GM12878 (cell line): ENCODE measurements at regions not wholly inside any gene's neighbourhood (a gene's known extent, or its start where the extent isn't known, plus 50 kb on each side); places are given as distances from the start of the nearest gene placed in this dataset.

ENCODE experiments used
- ATAC-seq: fragments of 200-7000 bp; cut with Tn5 transposase; 3 replicates; pipeline ENCODE4 v1.9.1; 2020; ENCODE audit warnings: mild to moderate bottlenecking, moderate library complexity
- BruUV-seq: library from RNA; stranded (reverse); fragments of 400-500 nt; replicated peaks from 2 replicates; lab custom pipeline; 2021; lab: Mats Ljungman, UMichigan
- CTCF ChIA-PET: fragments of 300-600 bp; sonication (Branson Sonifier 250); formaldehyde crosslinking; extraction: SDS; loops from one replicate; lab custom pipeline; 2021; ENCODE audit warnings: inconsistent platforms; lab: Yijun Ruan, JAX
- POLR2A ChIA-PET: fragments of 350-600 bp; formaldehyde crosslinking; extraction: SDS; loops from one replicate; lab custom pipeline; 2021; ENCODE audit warnings: inconsistent platforms; lab: Charles Lee
- RAD21 ChIA-PET: fragments of 300-600 bp; sonication (Branson Sonifier 250); formaldehyde crosslinking; loops from one replicate; lab custom pipeline; 2023; ENCODE audit warnings: antibody characterized with exemption; ENCODE audit not compliant: unreplicated experiment; lab: Charles Lee
- SMC1A ChIA-PET: fragments of 300-600 bp; sonication (Branson Sonifier 250); formaldehyde crosslinking; loops from one replicate; lab custom pipeline; 2023; ENCODE audit not compliant: unreplicated experiment, uncharacterized antibody; lab: Charles Lee
- DNase-seq: peaks from one replicate; pipeline ENCODE4 v3.0.0-alpha.2; 2011; ENCODE audit warnings: low read depth, low spot score
- FAIRE-seq: peaks from 3 replicates; lab custom pipeline; 2011; peaks lifted over from hg19 to GRCh38; lab: Jason Lieb, UNC
- H2AFZ ChIP-seq: 2 replicates; pipeline ENCODE4 v1.6.0; 2011; ENCODE audit warnings: low read depth, low read length, control low read depth; ENCODE audit not compliant: control insufficient read depth
- H3K27ac ChIP-seq: 2 replicates; pipeline ENCODE4 v1.5.1; 2011; ENCODE audit warnings: control low read depth; ENCODE audit not compliant: control insufficient read depth, insufficient read depth
- H3K27me3 ChIP-seq, 2 experiments: replicated peaks in 1 of 2; 2 replicates each; pipeline versions ENCODE4 v1.6.0 to v1.6.1; 2011; ENCODE audit warnings: low read length in 1 of 2; ENCODE audit not compliant: control insufficient read depth in 2 of 2, insufficient read depth in 2 of 2
- H3K36me3 ChIP-seq, 2 experiments: 2 replicates each; pipeline ENCODE4 v1.5.1; 2011; ENCODE audit warnings: low read length in 1 of 2; ENCODE audit not compliant: control insufficient read depth in 2 of 2, insufficient read depth in 2 of 2
- H3K4me1 ChIP-seq: 2 replicates; pipeline ENCODE4 v1.6.1; 2011; ENCODE audit warnings: mild to moderate bottlenecking, low read length, moderate library complexity, mixed read lengths; ENCODE audit not compliant: control insufficient read depth, insufficient read depth
- H3K4me2 ChIP-seq: 2 replicates; pipeline ENCODE4 v1.6.0; 2011; ENCODE audit warnings: control low read depth; ENCODE audit not compliant: control insufficient read depth, insufficient read depth
- H3K4me3 ChIP-seq: fragments of 200-600 bp; sonication (generic); 2 replicates; pipeline ENCODE4 v1.5.1; 2016
- H3K79me2 ChIP-seq: 2 replicates; pipeline ENCODE4 v1.6.0; 2011; ENCODE audit warnings: low read length; ENCODE audit not compliant: control insufficient read depth, insufficient read depth
- H3K9ac ChIP-seq: 2 replicates; pipeline ENCODE4 v1.8.0; 2011; ENCODE audit warnings: low read length, control low read depth, mixed read lengths; ENCODE audit not compliant: control insufficient read depth, insufficient read depth
- H3K9me3 ChIP-seq: replicated peaks from 3 replicates; pipeline ENCODE4 v1.5.1; 2011; ENCODE audit warnings: mild to moderate bottlenecking, low read length; ENCODE audit not compliant: control insufficient read depth, insufficient read depth
- H4K20me1 ChIP-seq: 2 replicates; pipeline ENCODE4 v1.6.0; 2011; ENCODE audit not compliant: control insufficient read depth, insufficient read depth
- BRCA1 ChIP-seq: IDR thresholded peaks from 2 replicates; pipeline ENCODE4 v1.6.1; 2011; ENCODE audit warnings: low read depth, low read length, improper control_type of control experiment
- EZH2 ChIP-seq: IDR thresholded peaks from 2 replicates; pipeline ENCODE4 v1.6.1; 2012; ENCODE audit warnings: low read depth, mild to moderate bottlenecking, control low read depth, inconsistent platforms, low read length, borderline replicate concordance; ENCODE audit not compliant: control insufficient read depth
- GATAD2B ChIP-seq: fragments of 450-650 bp; conservative IDR thresholded peaks from 2 replicates; pipeline ENCODE4 v1.6.1; 2017; ENCODE audit warnings: low read depth, mild to moderate bottlenecking, moderate library complexity
- IRF3 ChIP-seq: fragments of 450-650 bp; IDR thresholded peaks from 2 replicates; pipeline ENCODE4 v1.6.1; 2014; ENCODE audit warnings: mild to moderate bottlenecking
- MEF2A ChIP-seq: IDR thresholded peaks from 2 replicates; pipeline ENCODE4 v1.6.1; 2011; ENCODE audit warnings: low read depth, mild to moderate bottlenecking, low read length, moderate library complexity; ENCODE audit not compliant: insufficient read depth
- MTA2 ChIP-seq: fragments of 450-650 bp; IDR thresholded peaks from 2 replicates; pipeline ENCODE4 v1.6.1; 2016; ENCODE audit warnings: low read depth, mild to moderate bottlenecking, moderate library complexity
- RUNX3 ChIP-seq: IDR thresholded peaks from 2 replicates; pipeline ENCODE4 v1.6.1; 2012; ENCODE audit warnings: low read length, inconsistent platforms
- SPI1 ChIP-seq: IDR thresholded peaks from 2 replicates; pipeline ENCODE4 v1.6.1; 2011; ENCODE audit warnings: low read depth, mild to moderate bottlenecking, low read length, moderate library complexity, borderline replicate concordance; ENCODE audit not compliant: insufficient read depth
- SRF ChIP-seq, 2 experiments: IDR thresholded peaks; 2 replicates each; pipeline ENCODE4 v1.6.1; 2011; ENCODE audit warnings: low read depth in 2 of 2, low read length in 2 of 2, mild to moderate bottlenecking in 1 of 2, moderate library complexity in 1 of 2
- STAT3 ChIP-seq: IDR thresholded peaks from 2 replicates; pipeline ENCODE4 v1.6.1; 2011; ENCODE audit warnings: low read depth, low read length, improper control_type of control experiment
- SUPT20H ChIP-seq: IDR thresholded peaks from 2 replicates; pipeline ENCODE4 v1.6.1; 2011; ENCODE audit warnings: low read depth, mild to moderate bottlenecking, low read length, moderate library complexity, borderline replicate concordance; ENCODE audit not compliant: control insufficient read depth
- TBL1XR1 ChIP-seq: IDR thresholded peaks from 2 replicates; pipeline ENCODE4 v1.6.1; 2012; ENCODE audit warnings: low read depth, low read length, improper control_type of control experiment
- USF1 ChIP-seq: IDR thresholded peaks from 2 replicates; pipeline ENCODE4 v1.6.1; 2011; ENCODE audit warnings: borderline replicate concordance, low read depth, mild to moderate bottlenecking, moderate library complexity, mixed read lengths, low read length; ENCODE audit not compliant: insufficient read depth; ENCODE audit errors: extremely low read length
- ZNF622 ChIP-seq: fragments of 450-650 bp; IDR thresholded peaks from 2 replicates; pipeline ENCODE4 v1.6.1; 2017; ENCODE audit warnings: mild to moderate bottlenecking, inconsistent platforms
- ZZZ3 ChIP-seq: IDR thresholded peaks from 2 replicates; pipeline ENCODE4 v1.6.1; 2011; ENCODE audit warnings: low read depth; ENCODE audit not compliant: control insufficient read depth, insufficient read length
- WGBS: methylation state at CpG from one replicate; pipeline ENCODE4 v1.1.6; 2016; ENCODE audit warnings: low lambda C conversion rate; ENCODE audit not compliant: insufficient replicate concordance, insufficient coverage; ENCODE audit errors: missing lambda C conversion rate; 5-methylcytosine and 5-hydroxymethylcytosine counted together
- in situ Hi-C: fragments of 300-500 bp; cut with MboI; formaldehyde crosslinking; loops from 9 replicates; pipeline ENCODE4 v1.14.3; 2018; ENCODE audit warnings: mixed read lengths
- intact Hi-C: fragments of 100-400 bp; cut with micrococcal nuclease; formaldehyde crosslinking; loops from one replicate; pipeline ENCODE4 v1.14.2; 2022; ENCODE audit not compliant: unreplicated experiment

GRCh38 chr22:49503896-49504521, 323.7 kb downstream of the BRD1 start (continued):
- TF ChIP-seq EZH2, result no peak
- no peak for TF ChIP-seq SUPT20H
- TF ChIP-seq USF1, result peak; percentile 51
- no peak for TF ChIP-seq ZNF622
- TF ChIP-seq ZZZ3, result no peak
- TF ChIP-seq GATAD2B, result no peak
- TF ChIP-seq STAT3, result no peak

GRCh38 chr22:49503321-49503720, 324.4 kb downstream of the BRD1 start:
- peak; percentile 44 for ATAC-seq
- 21% methylated on average over 1 of the region's 1 CpG for WGBS
- peak overlapping the region; percentile 30; the same call in 1 of the 2 replicates for H3K27ac ChIP-seq
- H3K27me3 ChIP-seq, result no peaks in the 10 kb centered on the region
- intact Hi-C loops, result no loop called here
- in situ Hi-C loops, result no loop called here
- H3K79me2 ChIP-seq, result no peaks in the 10 kb centered on the region; the same call in 1 of the 2 replicates
- ChIA-PET RAD21 (interaction anchor here (1.0 kb wide), 1 partner anchor 10 kb away, joined by 3 read pairs; no protein-coding TSS in a partner anchor), POLR2A (no interaction called here), CTCF (no interaction called here), SMC1A (interaction anchor here (0.6 to 1.0 kb wide), 2 partner anchors 30 to 153 kb away, joined by 3 read pairs; no protein-coding TSS in a partner anchor)
- peak; percentile 70 for FAIRE-seq
- no peak overlapping the region for H2AFZ ChIP-seq
- DNase-seq, result peak; percentile 27
- BruUV-seq, result no TSS peak
- no peaks in the 10 kb centered on the region for H3K36me3 ChIP-seq
- H3K4me2 ChIP-seq, result peak overlapping the region; percentile 75
- no peak overlapping the region for H3K9ac ChIP-seq
- TF ChIP-seq IRF3, result no peak
- peak; percentile 74 for TF ChIP-seq RUNX3
- 0 out of 2 replicates have a peak, but pooled peaks have one; percentile 31 for TF ChIP-seq SPI1
- TF ChIP-seq MTA2, result peak; percentile 23; the same call in 1 of the 2 replicates
- TF ChIP-seq SRF (IDR thresholded peaks at IDR 0.05; ENCODE audit: low read depth in 2 of 2, low read length in 2 of 2), result no peak
- 0 out of 2 replicates have a peak, but pooled peaks have one; percentile 40 for TF ChIP-seq MEF2A
- TF ChIP-seq TBL1XR1, result 0 out of 2 replicates have a peak, but pooled peaks have one; percentile 19
- TF ChIP-seq BRCA1, result no peak
- H3K4me3 ChIP-seq, result no peak overlapping the region; the same call in 1 of the 2 replicates
- H4K20me1 ChIP-seq, result no peaks in the 10 kb centered on the region
- no peaks in the 10 kb centered on the region; the same call in 2 of the 3 replicates for H3K9me3 ChIP-seq
- peaks cover 13% of the 10 kb centered on the region for H3K4me1 ChIP-seq
